PFSK-1 (cell line): ENCODE measurements at regions not wholly inside any gene's neighbourhood (a gene's known extent, or its start where the extent isn't known, plus 50 kb on each side); places are given as distances from the start of the nearest gene placed in this dataset.

Experiments used
- SIN3A ChIP-seq: IDR thresholded peaks from 2 replicates; pipeline ENCODE4 v1.6.1; 2012; ENCODE audit warnings: mild to moderate bottlenecking, low read length, moderate library complexity, borderline replicate concordance; ENCODE audit not compliant: insufficient read depth
- TF ChIP-seq, protein P1 (sequence below), 2 experiments: IDR thresholded peaks; 2 replicates each; pipeline versions ENCODE4 v1.6.1 to v1.8.0; 2011 to 2012; ENCODE audit warnings: low read depth in 2 of 2, low read length in 2 of 2, control low read depth in 1 of 2, inconsistent platforms in 1 of 2, mild to moderate bottlenecking in 1 of 2, moderate library complexity in 1 of 2; ENCODE audit not compliant: insufficient read depth in 1 of 2

GRCh38 chr3:31184261-31185061 is 290.0 kb upstream of the GADL1 start:
- no peak for TF ChIP-seq SIN3A
- TF ChIP-seq, protein P1, sequence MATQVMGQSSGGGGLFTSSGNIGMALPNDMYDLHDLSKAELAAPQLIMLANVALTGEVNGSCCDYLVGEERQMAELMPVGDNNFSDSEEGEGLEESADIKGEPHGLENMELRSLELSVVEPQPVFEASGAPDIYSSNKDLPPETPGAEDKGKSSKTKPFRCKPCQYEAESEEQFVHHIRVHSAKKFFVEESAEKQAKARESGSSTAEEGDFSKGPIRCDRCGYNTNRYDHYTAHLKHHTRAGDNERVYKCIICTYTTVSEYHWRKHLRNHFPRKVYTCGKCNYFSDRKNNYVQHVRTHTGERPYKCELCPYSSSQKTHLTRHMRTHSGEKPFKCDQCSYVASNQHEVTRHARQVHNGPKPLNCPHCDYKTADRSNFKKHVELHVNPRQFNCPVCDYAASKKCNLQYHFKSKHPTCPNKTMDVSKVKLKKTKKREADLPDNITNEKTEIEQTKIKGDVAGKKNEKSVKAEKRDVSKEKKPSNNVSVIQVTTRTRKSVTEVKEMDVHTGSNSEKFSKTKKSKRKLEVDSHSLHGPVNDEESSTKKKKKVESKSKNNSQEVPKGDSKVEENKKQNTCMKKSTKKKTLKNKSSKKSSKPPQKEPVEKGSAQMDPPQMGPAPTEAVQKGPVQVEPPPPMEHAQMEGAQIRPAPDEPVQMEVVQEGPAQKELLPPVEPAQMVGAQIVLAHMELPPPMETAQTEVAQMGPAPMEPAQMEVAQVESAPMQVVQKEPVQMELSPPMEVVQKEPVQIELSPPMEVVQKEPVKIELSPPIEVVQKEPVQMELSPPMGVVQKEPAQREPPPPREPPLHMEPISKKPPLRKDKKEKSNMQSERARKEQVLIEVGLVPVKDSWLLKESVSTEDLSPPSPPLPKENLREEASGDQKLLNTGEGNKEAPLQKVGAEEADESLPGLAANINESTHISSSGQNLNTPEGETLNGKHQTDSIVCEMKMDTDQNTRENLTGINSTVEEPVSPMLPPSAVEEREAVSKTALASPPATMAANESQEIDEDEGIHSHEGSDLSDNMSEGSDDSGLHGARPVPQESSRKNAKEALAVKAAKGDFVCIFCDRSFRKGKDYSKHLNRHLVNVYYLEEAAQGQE (IDR thresholded peaks at IDR 0.05; ENCODE audit: insufficient read depth in 1 of 2, low read depth in 2 of 2, low read length in 2 of 2) = no peak
